CD4-positive, alpha-beta T cell treated with Interleukin-4 for 1 hour (primary cell): ENCODE measurements at regions not wholly inside any gene's neighbourhood (a gene's known extent, or its start where the extent isn't known, plus 50 kb on each side); places are given as distances from the start of the nearest gene placed in this dataset.

Experiments
- DNase-seq, 2 donors: peaks; one replicate each; pipeline ENCODE4 v3.0.0-alpha.2; 2020 to 2022

DNA sequence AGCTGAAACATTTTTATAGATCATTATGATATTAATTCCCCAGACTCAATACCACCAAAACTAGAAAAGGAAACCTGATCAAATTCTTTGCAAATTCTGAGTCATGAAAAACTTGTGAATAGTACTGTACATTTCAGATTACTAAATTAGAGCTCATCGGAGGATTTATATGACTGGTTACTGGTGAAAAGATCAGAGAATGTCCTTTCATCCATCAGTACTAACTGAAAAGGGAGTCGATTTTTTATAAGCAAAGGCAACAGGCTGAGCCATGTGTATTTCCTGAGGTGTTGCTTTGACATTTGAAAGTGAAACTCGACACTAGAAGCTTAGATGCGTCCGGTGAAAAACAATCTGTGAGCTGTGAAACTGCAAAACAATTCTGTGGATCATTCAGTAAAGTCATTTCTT lies 155.7 kb downstream of the TNFSF18 start:
- peak; percentile 14 to 57 for DNase-seq

DNA sequence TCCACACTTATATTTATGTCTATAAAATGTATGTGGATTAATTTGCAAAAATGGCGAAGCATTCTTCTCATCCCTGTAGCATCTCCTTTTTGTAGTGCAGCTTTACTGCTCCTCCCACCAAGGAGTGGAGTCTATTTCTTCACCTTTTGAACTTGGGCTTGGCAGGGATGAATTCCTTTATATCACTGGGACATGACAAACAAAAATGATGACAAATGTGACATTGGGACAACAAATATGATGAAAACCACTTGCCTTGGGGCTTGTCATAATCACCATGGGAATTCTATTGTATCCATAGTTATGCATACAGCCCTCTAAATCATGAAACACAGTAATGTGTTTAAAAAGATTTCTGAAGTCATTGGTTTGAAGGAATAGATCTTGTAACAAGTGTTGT lies 155.0 kb downstream of the TNFSF18 start:
- DNase-seq: no peak

GRCh38 chr1:172897738-172898137 lies 153.0 kb downstream of the TNFSF18 start:
- DNase-seq: no peak

GRCh38 chr1:172898866-172899265 lies 151.9 kb downstream of the TNFSF18 start:
- DNase-seq: no peak

DNA sequence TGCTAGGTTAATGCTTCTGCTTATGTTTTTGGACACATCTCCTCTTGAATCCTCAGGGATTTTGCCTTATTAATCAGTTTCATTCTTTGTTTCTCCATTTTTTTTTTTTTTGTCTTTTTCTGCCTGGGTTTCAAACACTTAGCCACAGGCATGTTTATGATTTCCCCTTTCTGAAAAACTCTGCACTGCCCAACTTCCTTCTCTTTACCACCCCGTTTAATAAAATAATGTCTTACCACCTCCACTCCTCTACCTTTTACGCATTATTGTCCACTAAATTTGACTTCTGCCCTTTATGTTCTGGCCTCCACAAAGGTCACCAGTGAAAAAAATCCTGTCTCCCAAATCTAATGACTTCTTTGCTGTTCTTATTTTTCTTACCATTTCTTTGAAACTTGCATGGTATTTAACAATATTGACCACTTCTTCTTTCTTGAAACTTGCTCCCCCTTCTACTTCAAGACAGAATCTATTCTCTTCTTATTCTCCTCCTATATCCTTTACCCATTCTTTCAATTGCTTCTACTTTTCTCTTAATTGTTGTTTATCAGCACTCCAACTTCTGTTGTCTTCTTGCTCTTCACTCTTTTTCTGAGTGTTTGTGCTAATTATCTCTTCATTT lies 150.3 kb downstream of the TNFSF18 start:
- DNase-seq: no peak

- no peak for DNase-seq
These were observed 148.5 kb downstream of the TNFSF18 start for GRCh38 chr1:172902200-172902599.

GRCh38 chr1:172902861-172903381 lies 147.8 kb downstream of the TNFSF18 start:
- DNase-seq: no peak

DNA sequence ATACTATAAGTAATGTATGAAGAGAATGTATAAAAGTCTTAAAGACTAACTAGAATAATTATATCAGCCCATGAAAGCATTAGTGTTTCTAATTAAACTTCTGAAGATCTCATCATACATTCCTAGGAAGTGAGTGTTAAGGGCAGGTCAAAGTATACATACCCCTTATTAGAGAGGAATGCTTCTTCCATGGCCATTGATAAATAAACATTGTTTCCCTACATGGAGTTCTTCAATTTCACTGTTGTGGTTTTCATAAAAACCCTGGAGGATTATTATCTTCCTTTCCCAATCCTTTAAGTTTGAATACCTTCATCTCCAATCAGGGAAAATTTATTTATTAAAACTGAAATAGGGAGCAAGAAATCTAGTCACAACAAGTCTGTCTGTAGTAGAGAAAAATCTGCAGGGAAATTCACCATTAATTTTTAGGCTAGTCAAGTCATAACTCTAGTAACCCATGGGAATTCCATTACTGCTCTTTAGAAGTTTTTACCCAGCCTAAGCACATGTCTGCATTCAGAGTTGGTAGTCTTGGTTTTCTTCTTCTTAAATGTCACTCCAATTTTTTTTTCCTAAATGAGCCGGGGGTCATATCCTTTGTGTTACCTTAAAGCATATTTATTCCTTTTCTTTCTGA lies 147.0 kb downstream of the TNFSF18 start:
- no peak for DNase-seq

DNA sequence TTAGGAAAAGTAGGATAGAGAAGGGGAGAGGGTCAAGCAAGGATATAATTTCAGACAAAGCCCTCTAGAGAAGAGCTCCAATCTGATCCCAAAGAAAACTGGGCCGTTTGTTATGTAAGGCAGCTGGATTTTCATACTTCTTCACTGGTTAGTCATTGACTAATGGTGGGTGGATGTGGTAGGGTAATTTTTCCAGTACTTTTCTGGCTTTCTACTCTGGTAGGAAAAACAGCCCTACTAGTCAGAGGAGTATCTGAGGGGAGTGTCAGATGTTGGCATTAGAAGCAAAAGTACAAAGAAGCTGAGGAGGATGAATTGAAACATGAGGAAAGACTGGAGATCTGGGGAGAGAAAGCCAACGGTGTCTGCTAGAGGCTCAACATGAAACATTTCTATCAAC lies 145.3 kb downstream of the TNFSF18 start:
- DNase-seq: no peak

GRCh38 chr1:172906778-172907592 lies 143.8 kb downstream of the TNFSF18 start:
- peak; percentile 21 to 46 for DNase-seq

- DNase-seq: no peak
These were observed 142.9 kb downstream of the TNFSF18 start for GRCh38 chr1:172907834-172908326.

DNA sequence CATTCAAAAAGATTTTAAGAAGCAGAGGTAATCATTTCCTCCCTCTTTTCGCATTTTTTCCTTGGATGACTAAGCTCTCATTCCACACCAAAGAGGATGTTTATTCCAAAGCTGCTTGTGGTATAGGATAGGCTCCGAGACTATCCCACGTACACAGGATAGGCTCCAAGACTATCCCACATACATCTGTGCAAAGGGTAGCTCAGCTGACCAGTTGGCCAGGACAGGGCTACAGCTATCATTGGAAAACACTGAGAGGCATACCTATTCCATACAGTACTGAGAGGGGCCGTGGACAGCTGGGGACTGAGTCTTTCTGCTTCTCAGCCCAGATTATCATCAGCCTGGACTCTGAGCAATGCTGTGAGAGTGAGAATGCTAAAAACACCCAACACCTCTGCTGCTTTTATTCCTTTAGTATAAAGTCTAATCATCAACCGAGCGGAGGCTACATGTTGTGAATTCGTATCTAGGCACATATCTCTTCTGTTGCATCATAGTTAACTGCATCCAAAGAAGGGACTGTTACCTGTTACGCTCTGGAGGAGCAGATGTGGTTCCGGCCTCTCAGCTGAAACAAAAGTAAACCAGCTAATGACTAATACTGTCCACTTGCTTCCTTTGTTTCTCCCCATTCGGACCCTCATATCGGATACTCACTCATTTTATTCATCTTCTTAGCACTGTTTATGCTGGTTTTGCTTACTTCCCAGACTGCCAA lies 141.0 kb downstream of the TNFSF18 start:
- no peak for DNase-seq

DNA sequence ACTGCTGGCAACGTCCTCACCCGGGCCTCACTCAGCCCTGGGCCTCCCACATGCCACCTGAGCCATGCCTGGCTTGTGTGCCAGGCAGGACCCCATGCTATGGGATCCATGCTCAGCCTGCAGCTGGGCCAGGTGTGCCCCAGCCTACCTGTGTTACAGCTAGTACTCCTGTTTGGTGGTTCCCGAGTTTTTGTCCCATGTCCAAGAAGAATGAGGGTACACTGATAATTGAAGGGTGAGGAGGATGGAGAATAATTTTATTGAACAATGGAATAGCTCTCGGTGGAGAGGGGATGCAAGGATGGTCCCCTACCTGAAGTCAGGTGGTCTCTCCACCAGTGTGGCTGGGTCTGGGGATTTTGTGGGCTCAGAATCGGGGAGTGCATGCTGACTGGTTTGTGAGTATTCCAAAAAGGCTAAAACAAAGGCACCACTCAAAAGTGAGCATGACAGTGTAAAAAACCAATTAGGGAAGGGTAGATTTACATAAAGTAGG lies 137.9 kb downstream of the TNFSF18 start:
- no peak for DNase-seq

- no peak for DNase-seq
These were observed 136.1 kb downstream of the TNFSF18 start for GRCh38 chr1:172914501-172915144.

DNA sequence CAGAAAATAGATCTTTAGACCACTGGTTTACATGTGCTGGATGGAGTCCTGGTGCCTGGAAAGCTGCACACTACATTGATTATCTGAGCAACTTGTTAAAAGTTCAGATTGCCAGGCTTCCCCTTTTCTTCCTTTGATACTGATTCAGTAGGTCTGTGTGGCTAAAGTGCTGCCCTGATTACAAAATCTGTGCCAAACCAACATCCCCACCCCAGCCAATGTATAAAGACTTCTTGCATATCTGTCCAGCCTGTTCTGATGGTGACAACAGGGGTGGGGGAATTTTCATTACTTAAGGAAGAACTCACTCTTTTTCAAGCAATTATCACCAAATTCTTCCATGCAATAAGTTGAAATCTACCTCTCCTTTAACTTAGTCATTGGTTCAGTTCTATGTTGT lies 135.5 kb downstream of the TNFSF18 start:
- no peak for DNase-seq

DNA sequence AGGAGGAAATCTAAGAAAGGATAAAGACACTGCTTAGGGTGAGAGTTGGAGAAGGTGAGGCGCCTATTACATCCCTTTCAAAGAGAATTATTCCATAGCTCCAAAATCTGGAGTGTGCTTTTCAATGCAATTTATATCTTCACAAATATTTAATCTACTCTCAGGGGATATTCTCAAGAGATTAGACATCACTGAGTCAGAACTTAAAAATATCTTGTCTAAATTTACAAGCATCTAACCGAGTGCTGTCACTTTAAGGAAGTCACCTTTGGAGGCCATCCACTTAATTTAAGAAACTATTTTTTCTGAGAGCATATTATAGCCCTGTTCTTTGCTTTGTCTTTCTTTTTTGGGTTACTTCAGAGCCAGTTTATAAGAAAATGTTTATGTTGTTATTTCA lies 134.6 kb downstream of the TNFSF18 start:
- no peak for DNase-seq

GRCh38 chr1:172917972-172918371 lies 132.8 kb downstream of the TNFSF18 start:
- DNase-seq: no peak

GRCh38 chr1:172918478-172918877 lies 132.3 kb downstream of the TNFSF18 start:
- DNase-seq: no peak

DNA sequence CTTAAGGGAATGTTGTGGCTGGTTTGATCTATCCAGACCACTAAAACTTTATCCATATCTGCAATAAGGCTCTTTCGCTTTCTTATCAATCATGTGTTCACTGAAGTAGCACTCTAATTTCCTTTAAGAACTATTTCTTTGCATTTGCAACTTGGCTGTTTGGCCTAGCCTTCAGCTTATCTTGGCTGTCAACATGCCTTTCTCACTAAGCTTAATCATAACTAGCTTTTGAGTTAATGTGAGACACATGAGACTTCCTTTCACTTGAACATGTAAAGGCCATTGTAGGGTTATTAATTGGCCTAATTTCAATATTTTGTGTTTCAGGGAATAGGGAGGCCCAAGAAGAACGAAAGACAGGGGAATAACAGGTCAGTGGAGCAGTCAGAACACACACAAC lies 124.7 kb downstream of the TNFSF18 start:
- DNase-seq: no peak

DNA sequence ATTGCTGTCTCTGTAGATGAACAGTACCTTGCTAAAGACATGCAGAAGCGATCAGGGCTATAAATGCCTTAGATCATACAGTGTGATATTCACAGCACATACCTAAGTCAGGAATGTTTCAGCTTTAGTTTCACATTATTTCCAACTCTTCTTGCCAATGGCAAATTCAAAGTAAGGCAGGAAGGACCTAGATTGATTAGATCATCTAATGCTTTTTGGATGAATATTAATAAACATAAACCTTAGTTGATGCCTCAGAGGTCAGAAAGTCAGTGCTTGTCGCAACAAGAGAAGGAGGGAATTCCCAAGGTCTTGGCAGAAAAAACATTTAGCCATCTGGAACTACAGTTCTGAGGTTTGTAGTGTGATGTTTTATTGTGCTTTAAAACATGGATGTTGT lies 122.3 kb downstream of the TNFSF18 start:
- no peak for DNase-seq

DNA sequence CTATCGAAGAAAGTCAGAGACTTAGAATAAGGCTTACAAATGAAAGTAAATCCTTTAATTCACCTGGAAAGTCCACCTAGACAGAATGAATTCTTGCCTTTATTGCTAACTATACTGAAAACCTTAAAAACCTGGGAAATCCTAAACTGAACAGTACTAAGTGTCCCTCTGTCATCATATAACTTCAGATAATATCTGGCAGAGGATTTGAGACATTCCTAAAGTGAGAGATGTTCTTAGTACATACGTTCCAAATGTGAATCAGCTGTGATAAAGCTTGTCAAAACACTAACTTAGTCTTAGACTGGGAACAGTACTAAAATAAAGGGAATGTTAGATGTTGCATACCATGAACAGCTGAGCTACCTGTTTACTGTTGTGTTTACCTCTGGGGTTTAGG lies 121.7 kb downstream of the TNFSF18 start:
- DNase-seq: no peak

- DNase-seq: no peak
These were observed 120.6 kb downstream of the TNFSF18 start for GRCh38 chr1:172930142-172930541.
